RWPE2 (cell line): ENCODE measurements at regions not wholly inside any gene's neighbourhood (a gene's known extent, or its start where the extent isn't known, plus 50 kb on each side); places are given as distances from the start of the nearest gene placed in this dataset.
"Not testable (repeated sequence)": the region's sequence is repeated elsewhere in the genome, so short reads cannot be mapped to it uniquely, and the experiment has no call there.

Experiments
- ATAC-seq: fragments of 200-7000 bp; cut with Tn5 transposase; 3 replicates; pipeline ENCODE4 v1.9.1; 2021; ENCODE audit warnings: low read depth
- DNase-seq: peaks from one replicate; pipeline ENCODE4 v3.0.0-alpha.2; 2020; ENCODE audit warnings: low spot score
- H3K27ac ChIP-seq: fragments of 450-650 bp; 2 replicates; pipeline ENCODE4 v1.5.1; 2017; ENCODE audit warnings: mild to moderate bottlenecking; ENCODE audit not compliant: poor library complexity, severe bottlenecking
- H3K27me3 ChIP-seq: fragments of 250-450 bp; sonication (Bioruptor Pico); 2 replicates; pipeline ENCODE4 v1.5.1; 2021; ENCODE audit warnings: mild to moderate bottlenecking, moderate library complexity; ENCODE audit not compliant: insufficient read depth, poor library complexity, severe bottlenecking
- H3K36me3 ChIP-seq: fragments of 250-450 bp; sonication (Bioruptor Pico); 2 replicates; pipeline ENCODE4 v1.5.1; 2020; ENCODE audit warnings: low read depth, mild to moderate bottlenecking, moderate library complexity
- H3K4me1 ChIP-seq: fragments of 250-450 bp; sonication (Bioruptor Pico); 2 replicates; pipeline ENCODE4 v1.5.1; 2021; ENCODE audit warnings: mild to moderate bottlenecking, moderate library complexity; ENCODE audit not compliant: insufficient read depth, poor library complexity, severe bottlenecking
- H3K4me3 ChIP-seq: fragments of 250-450 bp; sonication (Bioruptor Pico); 2 replicates; pipeline ENCODE4 v1.5.1; 2021; ENCODE audit warnings: mild to moderate bottlenecking, moderate library complexity; ENCODE audit not compliant: severe bottlenecking
- H3K9me3 ChIP-seq: fragments of 250-450 bp; sonication (Bioruptor Pico); 2 replicates; pipeline ENCODE4 v1.5.1; 2021; ENCODE audit warnings: mild to moderate bottlenecking, moderate library complexity; ENCODE audit not compliant: severe bottlenecking
- TF ChIP-seq, protein P1 (sequence below): fragments of 450-650 bp; IDR thresholded peaks from one replicate; pipeline ENCODE4 v1.5.1; 2017; ENCODE audit warnings: mild to moderate bottlenecking, moderate library complexity; ENCODE audit not compliant: poor library complexity, severe bottlenecking

DNA sequence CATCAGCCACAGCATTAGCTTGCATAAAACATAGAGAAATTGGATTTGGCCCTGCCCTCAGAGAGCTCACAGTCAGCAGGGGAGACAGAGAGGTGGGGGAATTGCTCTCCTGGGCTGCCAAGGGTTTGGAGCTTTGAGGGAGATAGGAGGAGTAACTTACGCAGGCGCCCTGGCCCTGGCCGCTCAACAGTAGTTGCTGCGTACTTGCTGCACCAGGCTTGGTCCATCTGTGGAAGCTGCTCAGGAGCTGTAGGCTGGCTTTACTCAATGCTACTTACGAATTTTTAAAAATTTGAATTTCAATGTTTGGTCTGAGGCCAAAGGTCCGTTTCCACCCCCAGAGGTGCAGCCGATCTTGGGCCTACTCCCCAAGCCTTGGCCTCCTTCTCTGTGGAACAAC lies 83.3 kb downstream of the CPZ start:
- Histone ChIP-seq H3K4me1 (no peaks in the 10 kb centered on the region), H3K36me3 (no peaks in the 10 kb centered on the region), H3K9me3 (no peaks in the 10 kb centered on the region), H3K27me3 (peaks cover 23% of the 10 kb centered on the region), H3K27ac (no peak overlapping the region), H3K4me3 (no peak overlapping the region)
- no peak for ATAC-seq
- DNase-seq, result peak; percentile 15
- TF ChIP-seq, protein P1, sequence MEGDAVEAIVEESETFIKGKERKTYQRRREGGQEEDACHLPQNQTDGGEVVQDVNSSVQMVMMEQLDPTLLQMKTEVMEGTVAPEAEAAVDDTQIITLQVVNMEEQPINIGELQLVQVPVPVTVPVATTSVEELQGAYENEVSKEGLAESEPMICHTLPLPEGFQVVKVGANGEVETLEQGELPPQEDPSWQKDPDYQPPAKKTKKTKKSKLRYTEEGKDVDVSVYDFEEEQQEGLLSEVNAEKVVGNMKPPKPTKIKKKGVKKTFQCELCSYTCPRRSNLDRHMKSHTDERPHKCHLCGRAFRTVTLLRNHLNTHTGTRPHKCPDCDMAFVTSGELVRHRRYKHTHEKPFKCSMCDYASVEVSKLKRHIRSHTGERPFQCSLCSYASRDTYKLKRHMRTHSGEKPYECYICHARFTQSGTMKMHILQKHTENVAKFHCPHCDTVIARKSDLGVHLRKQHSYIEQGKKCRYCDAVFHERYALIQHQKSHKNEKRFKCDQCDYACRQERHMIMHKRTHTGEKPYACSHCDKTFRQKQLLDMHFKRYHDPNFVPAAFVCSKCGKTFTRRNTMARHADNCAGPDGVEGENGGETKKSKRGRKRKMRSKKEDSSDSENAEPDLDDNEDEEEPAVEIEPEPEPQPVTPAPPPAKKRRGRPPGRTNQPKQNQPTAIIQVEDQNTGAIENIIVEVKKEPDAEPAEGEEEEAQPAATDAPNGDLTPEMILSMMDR, result no peak

DNA sequence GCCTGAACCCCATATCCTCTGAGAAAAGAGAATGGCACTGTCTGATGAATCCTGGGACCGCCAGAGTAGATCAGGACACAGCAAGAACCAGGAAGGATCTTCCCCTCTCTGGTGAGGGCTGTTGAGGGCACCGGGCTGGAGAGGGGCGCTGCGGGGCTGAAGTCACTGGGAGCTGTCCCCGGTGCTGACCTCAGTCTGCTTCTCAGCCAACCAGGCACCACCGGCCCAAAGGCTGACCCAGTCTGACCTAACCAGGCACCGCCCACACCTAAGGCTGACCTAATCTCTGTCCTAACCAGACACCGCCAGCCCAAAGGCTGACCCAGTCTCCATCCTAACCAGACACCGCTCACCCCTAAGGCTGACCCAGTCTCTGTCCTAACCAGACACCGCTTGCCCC lies 82.8 kb downstream of the CPZ start:
- no peak overlapping the region for H3K27ac ChIP-seq
- ATAC-seq (peak; percentile 69; the same call in 2 of the 3 replicates), DNase-seq (peak; percentile 67)
- TF ChIP-seq, protein P1, result no peak
- peaks cover 18% of the 10 kb centered on the region for H3K27me3 ChIP-seq
- H3K4me1 ChIP-seq, result no peaks in the 10 kb centered on the region
- no peaks in the 10 kb centered on the region for H3K9me3 ChIP-seq
- H3K4me3 ChIP-seq, result no peak overlapping the region
- no peaks in the 10 kb centered on the region for H3K36me3 ChIP-seq

DNA sequence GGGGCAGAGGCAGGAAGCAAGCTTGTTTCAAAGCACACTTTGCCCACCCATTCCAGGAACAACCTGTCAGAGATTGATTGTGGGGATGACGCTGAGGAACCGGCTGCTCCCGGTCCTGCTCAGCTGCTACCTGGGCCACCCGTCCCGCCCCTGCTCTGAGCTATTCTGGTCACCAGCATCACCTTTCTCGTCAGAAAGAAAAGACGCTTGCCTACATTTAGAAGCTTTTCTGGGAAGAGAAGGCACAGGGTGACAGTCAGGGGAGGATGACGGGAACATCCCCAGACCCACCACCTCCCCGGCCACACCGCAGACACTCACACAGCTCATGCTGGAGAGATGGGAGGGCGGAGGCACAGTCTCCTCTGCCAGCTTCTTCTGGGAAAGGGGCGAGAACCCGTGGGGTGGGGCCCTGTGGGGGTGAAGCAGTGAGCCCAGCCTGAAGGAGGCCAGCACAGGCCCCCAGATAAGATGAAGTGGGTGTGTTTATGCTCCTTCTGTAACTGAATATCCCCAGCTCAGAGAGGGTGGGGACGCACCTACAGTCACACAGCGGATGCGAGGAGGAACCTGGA lies 81.8 kb downstream of the CPZ start:
- Histone ChIP-seq H3K4me1 (no peaks in the 10 kb centered on the region), H3K4me3 (no peak overlapping the region), H3K36me3 (no peaks in the 10 kb centered on the region), H3K9me3 (no peaks in the 10 kb centered on the region), H3K27ac (no peak overlapping the region), H3K27me3 (peaks cover 16% of the 10 kb centered on the region)
- no peak for ATAC-seq
- TF ChIP-seq, protein P1, result no peak
- DNase-seq, result peak; percentile 31

DNA sequence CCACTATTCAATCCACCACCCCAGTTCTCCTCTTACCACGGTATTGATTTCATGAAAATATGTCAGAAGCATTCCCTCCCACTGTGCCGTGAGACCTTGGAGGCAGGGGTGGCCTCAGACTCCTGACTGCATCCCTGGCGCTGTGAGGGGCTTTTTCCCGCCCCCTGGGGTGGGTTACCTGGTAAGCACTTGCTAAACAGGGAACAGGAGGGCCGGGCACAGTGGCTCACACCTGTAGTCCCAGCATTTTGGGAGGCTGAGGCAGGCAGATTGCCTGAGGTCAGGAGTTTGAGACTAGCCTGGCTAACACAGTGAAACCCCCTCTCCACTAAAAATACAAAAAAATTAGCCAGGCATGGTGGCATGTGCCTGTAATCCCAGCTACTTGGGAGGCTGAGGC lies 80.5 kb downstream of the CPZ start:
- not testable (repeated sequence) for H3K36me3 ChIP-seq, H3K9me3 ChIP-seq, H3K4me3 ChIP-seq, H3K27ac ChIP-seq, ATAC-seq, H3K4me1 ChIP-seq
- H3K27me3 ChIP-seq, result peaks cover 20% of the 10 kb centered on the region
- peak; percentile 37 for DNase-seq

DNA sequence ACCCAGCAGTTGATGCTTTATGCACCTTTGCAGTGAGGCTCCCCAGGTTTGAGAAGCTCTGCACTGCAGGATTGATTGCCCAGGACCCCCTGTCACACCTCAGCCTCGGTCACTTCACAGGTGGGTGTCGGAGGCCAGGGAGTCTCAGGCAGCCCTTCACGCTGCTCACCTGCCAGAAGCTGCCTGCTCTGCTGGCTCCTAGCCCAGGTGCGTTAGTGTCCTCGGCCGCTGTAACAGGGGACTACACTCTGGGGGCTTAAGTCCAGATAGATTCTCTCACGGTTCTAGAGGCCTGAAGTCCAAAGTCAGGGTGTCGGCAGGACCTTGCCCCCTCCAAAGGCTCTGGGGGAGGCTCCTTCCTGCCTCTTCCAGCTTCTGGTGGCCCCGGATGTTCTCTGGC lies 79.9 kb downstream of the CPZ start:
- no peaks in the 10 kb centered on the region for H3K4me1 ChIP-seq
- TF ChIP-seq, protein P1, result no peak
- DNase-seq, result peak; percentile 10
- no peak overlapping the region for H3K4me3 ChIP-seq
- no peaks in the 10 kb centered on the region for H3K9me3 ChIP-seq
- no peak overlapping the region for H3K27ac ChIP-seq
- H3K36me3 ChIP-seq, result no peaks in the 10 kb centered on the region
- H3K27me3 ChIP-seq, result peaks cover 23% of the 10 kb centered on the region
- no peak for ATAC-seq
